ENCODE measurements at regions not wholly inside any gene's neighbourhood (a gene's known extent, or its start where the extent isn't known, plus 50 kb on each side); places are given as distances from the start of the nearest gene placed in this dataset.

GRCh38 chr1:29541631-29542030, 305.3 kb downstream of the PTPRU start:
- Histone ChIP-seq H3K27me3 (ENCODE audit: insufficient read depth, low read depth, low read length) (no peaks in the 10 kb centered on the region), H3K36me3 (ENCODE audit: insufficient read depth, low read length) (no peaks in the 10 kb centered on the region), H3K9ac (ENCODE audit: low read length) (no peak overlapping the region), H2AFZ (ENCODE audit: low read depth, low read length) (no peak overlapping the region), H3K9me3 (ENCODE audit: low read length) (no peaks in the 10 kb centered on the region), H3F3A (ENCODE audit: insufficient read depth, low read length, poor library complexity, severe bottlenecking) (no peaks in the 10 kb centered on the region), H3K9me2 (ENCODE audit: insufficient read depth, low read length) (no peaks in the 10 kb centered on the region), H3K79me2 (replicated peaks; ENCODE audit: insufficient read depth, low read length) (no peaks in the 10 kb centered on the region), H3K4me3 (ENCODE audit: low read length) (no peak overlapping the region), H4K20me1 (ENCODE audit: insufficient read depth) (no peaks in the 10 kb centered on the region), H3K27ac (ENCODE audit: low read length) (no peak overlapping the region), H3K4me2 (ENCODE audit: low read length) (no peak overlapping the region)
- no peak for TF ChIP-seq MXI1 (conservative IDR thresholded peaks at IDR 0.05; ENCODE audit: poor library complexity, severe bottlenecking)
- TF ChIP-seq TAF1 (IDR thresholded peaks at IDR 0.05; ENCODE audit: low read depth): no peak
- no peak for TF ChIP-seq SMC3 (conservative IDR thresholded peaks at IDR 0.05; ENCODE audit: poor library complexity)

GRCh38 chr1:29540801-29541357, 304.6 kb downstream of the PTPRU start:
- no peaks in the 10 kb centered on the region for H3K79me2 ChIP-seq (replicated peaks; ENCODE audit: insufficient read depth, low read length)
- TF ChIP-seq TAF1 (IDR thresholded peaks at IDR 0.05; ENCODE audit: low read depth) (no peak), POLR2AphosphoS5 (IDR thresholded peaks at IDR 0.05) (no peak), EP300 (conservative IDR thresholded peaks at IDR 0.05; ENCODE audit: poor library complexity, severe bottlenecking) (no peak), RAD21 (conservative IDR thresholded peaks at IDR 0.05) (no peak), MXI1 (conservative IDR thresholded peaks at IDR 0.05; ENCODE audit: poor library complexity, severe bottlenecking) (no peak), EZH2 (IDR thresholded peaks at IDR 0.05; ENCODE audit: borderline replicate concordance, insufficient read depth, low read length, poor library complexity, severe bottlenecking) (no peak), SMC3 (conservative IDR thresholded peaks at IDR 0.05; ENCODE audit: poor library complexity) (no peak)
- TF ChIP-seq, protein P1, sequence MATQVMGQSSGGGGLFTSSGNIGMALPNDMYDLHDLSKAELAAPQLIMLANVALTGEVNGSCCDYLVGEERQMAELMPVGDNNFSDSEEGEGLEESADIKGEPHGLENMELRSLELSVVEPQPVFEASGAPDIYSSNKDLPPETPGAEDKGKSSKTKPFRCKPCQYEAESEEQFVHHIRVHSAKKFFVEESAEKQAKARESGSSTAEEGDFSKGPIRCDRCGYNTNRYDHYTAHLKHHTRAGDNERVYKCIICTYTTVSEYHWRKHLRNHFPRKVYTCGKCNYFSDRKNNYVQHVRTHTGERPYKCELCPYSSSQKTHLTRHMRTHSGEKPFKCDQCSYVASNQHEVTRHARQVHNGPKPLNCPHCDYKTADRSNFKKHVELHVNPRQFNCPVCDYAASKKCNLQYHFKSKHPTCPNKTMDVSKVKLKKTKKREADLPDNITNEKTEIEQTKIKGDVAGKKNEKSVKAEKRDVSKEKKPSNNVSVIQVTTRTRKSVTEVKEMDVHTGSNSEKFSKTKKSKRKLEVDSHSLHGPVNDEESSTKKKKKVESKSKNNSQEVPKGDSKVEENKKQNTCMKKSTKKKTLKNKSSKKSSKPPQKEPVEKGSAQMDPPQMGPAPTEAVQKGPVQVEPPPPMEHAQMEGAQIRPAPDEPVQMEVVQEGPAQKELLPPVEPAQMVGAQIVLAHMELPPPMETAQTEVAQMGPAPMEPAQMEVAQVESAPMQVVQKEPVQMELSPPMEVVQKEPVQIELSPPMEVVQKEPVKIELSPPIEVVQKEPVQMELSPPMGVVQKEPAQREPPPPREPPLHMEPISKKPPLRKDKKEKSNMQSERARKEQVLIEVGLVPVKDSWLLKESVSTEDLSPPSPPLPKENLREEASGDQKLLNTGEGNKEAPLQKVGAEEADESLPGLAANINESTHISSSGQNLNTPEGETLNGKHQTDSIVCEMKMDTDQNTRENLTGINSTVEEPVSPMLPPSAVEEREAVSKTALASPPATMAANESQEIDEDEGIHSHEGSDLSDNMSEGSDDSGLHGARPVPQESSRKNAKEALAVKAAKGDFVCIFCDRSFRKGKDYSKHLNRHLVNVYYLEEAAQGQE (IDR thresholded peaks at IDR 0.05; ENCODE audit: borderline replicate concordance): no peak
- TF ChIP-seq, protein P2, sequence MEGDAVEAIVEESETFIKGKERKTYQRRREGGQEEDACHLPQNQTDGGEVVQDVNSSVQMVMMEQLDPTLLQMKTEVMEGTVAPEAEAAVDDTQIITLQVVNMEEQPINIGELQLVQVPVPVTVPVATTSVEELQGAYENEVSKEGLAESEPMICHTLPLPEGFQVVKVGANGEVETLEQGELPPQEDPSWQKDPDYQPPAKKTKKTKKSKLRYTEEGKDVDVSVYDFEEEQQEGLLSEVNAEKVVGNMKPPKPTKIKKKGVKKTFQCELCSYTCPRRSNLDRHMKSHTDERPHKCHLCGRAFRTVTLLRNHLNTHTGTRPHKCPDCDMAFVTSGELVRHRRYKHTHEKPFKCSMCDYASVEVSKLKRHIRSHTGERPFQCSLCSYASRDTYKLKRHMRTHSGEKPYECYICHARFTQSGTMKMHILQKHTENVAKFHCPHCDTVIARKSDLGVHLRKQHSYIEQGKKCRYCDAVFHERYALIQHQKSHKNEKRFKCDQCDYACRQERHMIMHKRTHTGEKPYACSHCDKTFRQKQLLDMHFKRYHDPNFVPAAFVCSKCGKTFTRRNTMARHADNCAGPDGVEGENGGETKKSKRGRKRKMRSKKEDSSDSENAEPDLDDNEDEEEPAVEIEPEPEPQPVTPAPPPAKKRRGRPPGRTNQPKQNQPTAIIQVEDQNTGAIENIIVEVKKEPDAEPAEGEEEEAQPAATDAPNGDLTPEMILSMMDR (IDR thresholded peaks at IDR 0.05; ENCODE audit: poor library complexity, severe bottlenecking): no peak
- H3K4me3 ChIP-seq (ENCODE audit: low read length): no peak overlapping the region
- no peaks in the 10 kb centered on the region for H3K27me3 ChIP-seq (ENCODE audit: insufficient read depth, low read depth, low read length)
- no peaks in the 10 kb centered on the region for H3F3A ChIP-seq (ENCODE audit: insufficient read depth, low read length, poor library complexity, severe bottlenecking)
- H4K20me1 ChIP-seq (ENCODE audit: insufficient read depth): no peaks in the 10 kb centered on the region
- H3K4me2 ChIP-seq (ENCODE audit: low read length): no peak overlapping the region
- H3K27ac ChIP-seq (ENCODE audit: low read length): no peak overlapping the region
- no peak overlapping the region for H3K9ac ChIP-seq (ENCODE audit: low read length)
- H3K36me3 ChIP-seq (ENCODE audit: insufficient read depth, low read length): no peaks in the 10 kb centered on the region
- H3K9me3 ChIP-seq (ENCODE audit: low read length): no peaks in the 10 kb centered on the region
- no peak overlapping the region for H2AFZ ChIP-seq (ENCODE audit: low read depth, low read length)
- H3K9me2 ChIP-seq (ENCODE audit: insufficient read depth, low read length): no peaks in the 10 kb centered on the region

All from neural cell (in vitro differentiated cells).